ENCODE measurements at regions not wholly inside any gene's neighbourhood (a gene's known extent, or its start where the extent isn't known, plus 50 kb on each side); places are given as distances from the start of the nearest gene placed in this dataset.
"Not testable (repeated sequence)": the region's sequence is repeated elsewhere in the genome, so short reads cannot be mapped to it uniquely, and the experiment has no call there.

GRCh38 chr5:167415779-167416746 is 875.4 kb upstream of the WWC1 start:
- no peak for DNase-seq (ENCODE audit: low read depth)

GRCh38 chr5:167417662-167418061 is 873.8 kb upstream of the WWC1 start:
- DNase-seq (ENCODE audit: low read depth): no peak

GRCh38 chr5:167425161-167425560 is 866.3 kb upstream of the WWC1 start:
- DNase-seq (ENCODE audit: low read depth): no peak

- DNase-seq (ENCODE audit: low read depth): no peak
Measured at GRCh38 chr5:167426501-167426900, 864.9 kb upstream of the WWC1 start.

- not testable (repeated sequence) for DNase-seq (ENCODE audit: low read depth)
Measured at GRCh38 chr5:167427641-167428040, 863.8 kb upstream of the WWC1 start.

GRCh38 chr5:167440846-167441245 is 850.6 kb upstream of the WWC1 start:
- no peak for DNase-seq (ENCODE audit: low read depth)

- no peak for DNase-seq (ENCODE audit: low read depth)
Measured at GRCh38 chr5:167442922-167443321, 848.5 kb upstream of the WWC1 start.

GRCh38 chr5:167447466-167448375 is 843.7 kb upstream of the WWC1 start:
- no peak for DNase-seq (ENCODE audit: low read depth)

GRCh38 chr5:167448376-167448775 is 843.1 kb upstream of the WWC1 start:
- DNase-seq (ENCODE audit: low read depth): no peak

GRCh38 chr5:167451076-167451475 is 840.4 kb upstream of the WWC1 start:
- no peak for DNase-seq (ENCODE audit: low read depth)

GRCh38 chr5:167452136-167452535 is 839.3 kb upstream of the WWC1 start:
- DNase-seq (ENCODE audit: low read depth): no peak

- no peak for DNase-seq (ENCODE audit: low read depth)
Measured at GRCh38 chr5:167453246-167454030, 838.0 kb upstream of the WWC1 start.

GRCh38 chr5:167458412-167458811 is 833.0 kb upstream of the WWC1 start:
- DNase-seq (ENCODE audit: low read depth): no peak

- no peak for DNase-seq (ENCODE audit: low read depth)
Measured at GRCh38 chr5:167460449-167461020, 830.9 kb upstream of the WWC1 start.

- DNase-seq (ENCODE audit: low read depth): no peak
Measured at GRCh38 chr5:167463939-167464338, 827.5 kb upstream of the WWC1 start.

GRCh38 chr5:167466992-167467391 is 824.5 kb upstream of the WWC1 start:
- DNase-seq (ENCODE audit: low read depth): no peak

GRCh38 chr5:167472566-167473108 is 818.8 kb upstream of the WWC1 start:
- no peak for DNase-seq (ENCODE audit: low read depth)

- DNase-seq (ENCODE audit: low read depth): no peak
Measured at GRCh38 chr5:167478188-167478587, 813.3 kb upstream of the WWC1 start.

- no peak for DNase-seq (ENCODE audit: low read depth)
Measured at GRCh38 chr5:167479779-167480178, 811.7 kb upstream of the WWC1 start.

GRCh38 chr5:167481345-167481744 is 810.1 kb upstream of the WWC1 start:
- no peak for DNase-seq (ENCODE audit: low read depth)

- DNase-seq (ENCODE audit: low read depth): no peak
Measured at GRCh38 chr5:167482555-167482954, 808.9 kb upstream of the WWC1 start.

All from ELR (cell line).